ENCODE measurements at regions not wholly inside any gene's neighbourhood (a gene's known extent, or its start where the extent isn't known, plus 50 kb on each side); places are given as distances from the start of the nearest gene placed in this dataset.

GRCh38 chr1:230501242-230501641, 75.1 kb upstream of the PGBD5 start:
- TF ChIP-seq PAX5 (IDR thresholded peaks at IDR 0.05; ENCODE audit: insufficient read depth, low read length, severe bottlenecking) (no peak), POU2F2 (IDR thresholded peaks at IDR 0.05; ENCODE audit: low read depth, low read length) (no peak), POLR2AphosphoS5 (IDR thresholded peaks at IDR 0.05; ENCODE audit: low read depth, low read length) (no peak), SPI1 (IDR thresholded peaks at IDR 0.05; ENCODE audit: low read depth, low read length) (no peak), TAF1 (IDR thresholded peaks at IDR 0.05; ENCODE audit: low read depth, low read length) (no peak), POLR2A (IDR thresholded peaks at IDR 0.05; ENCODE audit: low read depth, low read length) (no peak)
- DNase-seq (ENCODE audit: insufficient read length, low spot score) (no peak), FAIRE-seq (no peak)

- TF ChIP-seq POLR2AphosphoS5 (IDR thresholded peaks at IDR 0.05; ENCODE audit: low read depth, low read length): no peak
- TF ChIP-seq POLR2A (IDR thresholded peaks at IDR 0.05; ENCODE audit: low read depth, low read length): no peak
- TF ChIP-seq SPI1 (IDR thresholded peaks at IDR 0.05; ENCODE audit: low read depth, low read length): no peak
- TF ChIP-seq PAX5 (IDR thresholded peaks at IDR 0.05; ENCODE audit: insufficient read depth, low read length, severe bottlenecking): no peak
- no peak for TF ChIP-seq POU2F2 (IDR thresholded peaks at IDR 0.05; ENCODE audit: low read depth, low read length)
- TF ChIP-seq TAF1 (IDR thresholded peaks at IDR 0.05; ENCODE audit: low read depth, low read length): no peak
- FAIRE-seq: no peak
- no peak for DNase-seq (ENCODE audit: insufficient read length, low spot score)
Observed at GRCh38 chr1:230500063-230500462, 73.9 kb upstream of the PGBD5 start.

- no peak for DNase-seq (ENCODE audit: insufficient read length, low spot score)
- TF ChIP-seq POLR2AphosphoS5 (IDR thresholded peaks at IDR 0.05; ENCODE audit: low read depth, low read length) (no peak), POU2F2 (IDR thresholded peaks at IDR 0.05; ENCODE audit: low read depth, low read length) (no peak), TAF1 (IDR thresholded peaks at IDR 0.05; ENCODE audit: low read depth, low read length) (no peak), PAX5 (IDR thresholded peaks at IDR 0.05; ENCODE audit: insufficient read depth, low read length, severe bottlenecking) (no peak), POLR2A (IDR thresholded peaks at IDR 0.05; ENCODE audit: low read depth, low read length) (no peak), SPI1 (IDR thresholded peaks at IDR 0.05; ENCODE audit: low read depth, low read length) (no peak)
- no peak for FAIRE-seq
Observed at GRCh38 chr1:230499496-230499895, 73.4 kb upstream of the PGBD5 start.

DNA sequence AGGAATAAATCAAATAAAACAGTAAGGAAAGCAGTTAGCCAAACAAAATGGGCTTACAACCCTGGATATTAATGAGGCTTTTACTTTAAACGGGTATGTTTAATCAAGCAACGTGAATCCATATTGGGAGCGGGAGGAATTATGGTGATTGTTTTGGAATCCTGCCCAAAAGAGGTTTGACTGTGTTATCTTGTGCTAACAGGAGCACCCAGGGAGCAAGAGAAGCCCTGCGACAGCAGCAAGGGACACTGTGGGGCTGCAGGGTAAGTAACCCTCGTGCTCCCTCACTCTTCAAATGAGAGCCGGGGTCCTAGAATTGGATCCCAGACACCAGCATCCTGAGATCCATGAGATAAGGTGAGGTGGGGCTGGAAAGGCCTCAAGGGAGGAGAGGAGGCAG, 72.6 kb upstream of the PGBD5 start:
- TF ChIP-seq TAF1 (IDR thresholded peaks at IDR 0.05; ENCODE audit: low read depth, low read length) (no peak), POLR2AphosphoS5 (IDR thresholded peaks at IDR 0.05; ENCODE audit: low read depth, low read length) (no peak), POLR2A (IDR thresholded peaks at IDR 0.05; ENCODE audit: low read depth, low read length) (no peak), SPI1 (IDR thresholded peaks at IDR 0.05; ENCODE audit: low read depth, low read length) (no peak), POU2F2 (IDR thresholded peaks at IDR 0.05; ENCODE audit: low read depth, low read length) (no peak), PAX5 (IDR thresholded peaks at IDR 0.05; ENCODE audit: insufficient read depth, low read length, severe bottlenecking) (no peak)
- DNase-seq (ENCODE audit: insufficient read length, low spot score) (no peak), FAIRE-seq (no peak)

GRCh38 chr1:230496451-230496850, 70.3 kb upstream of the PGBD5 start:
- no peak for DNase-seq (ENCODE audit: insufficient read length, low spot score)
- TF ChIP-seq TAF1 (IDR thresholded peaks at IDR 0.05; ENCODE audit: low read depth, low read length): no peak
- no peak for TF ChIP-seq POLR2A (IDR thresholded peaks at IDR 0.05; ENCODE audit: low read depth, low read length)
- no peak for TF ChIP-seq POU2F2 (IDR thresholded peaks at IDR 0.05; ENCODE audit: low read depth, low read length)
- TF ChIP-seq SPI1 (IDR thresholded peaks at IDR 0.05; ENCODE audit: low read depth, low read length): no peak
- TF ChIP-seq POLR2AphosphoS5 (IDR thresholded peaks at IDR 0.05; ENCODE audit: low read depth, low read length): no peak
- TF ChIP-seq PAX5 (IDR thresholded peaks at IDR 0.05; ENCODE audit: insufficient read depth, low read length, severe bottlenecking): no peak
- no peak for FAIRE-seq

GRCh38 chr1:230495891-230496385, 69.8 kb upstream of the PGBD5 start:
- no peak for FAIRE-seq
- DNase-seq (ENCODE audit: insufficient read length, low spot score): no peak
- no peak for TF ChIP-seq POU2F2 (IDR thresholded peaks at IDR 0.05; ENCODE audit: low read depth, low read length)
- no peak for TF ChIP-seq POLR2A (IDR thresholded peaks at IDR 0.05; ENCODE audit: low read depth, low read length)
- no peak for TF ChIP-seq POLR2AphosphoS5 (IDR thresholded peaks at IDR 0.05; ENCODE audit: low read depth, low read length)
- no peak for TF ChIP-seq SPI1 (IDR thresholded peaks at IDR 0.05; ENCODE audit: low read depth, low read length)
- no peak for TF ChIP-seq TAF1 (IDR thresholded peaks at IDR 0.05; ENCODE audit: low read depth, low read length)
- no peak for TF ChIP-seq PAX5 (IDR thresholded peaks at IDR 0.05; ENCODE audit: insufficient read depth, low read length, severe bottlenecking)

GRCh38 chr1:230495076-230495475, 68.9 kb upstream of the PGBD5 start:
- TF ChIP-seq POLR2AphosphoS5 (IDR thresholded peaks at IDR 0.05; ENCODE audit: low read depth, low read length) (no peak), POLR2A (IDR thresholded peaks at IDR 0.05; ENCODE audit: low read depth, low read length) (no peak), SPI1 (IDR thresholded peaks at IDR 0.05; ENCODE audit: low read depth, low read length) (no peak), POU2F2 (IDR thresholded peaks at IDR 0.05; ENCODE audit: low read depth, low read length) (no peak), TAF1 (IDR thresholded peaks at IDR 0.05; ENCODE audit: low read depth, low read length) (no peak), PAX5 (IDR thresholded peaks at IDR 0.05; ENCODE audit: insufficient read depth, low read length, severe bottlenecking) (no peak)
- DNase-seq (ENCODE audit: insufficient read length, low spot score) (no peak), FAIRE-seq (no peak)

DNA sequence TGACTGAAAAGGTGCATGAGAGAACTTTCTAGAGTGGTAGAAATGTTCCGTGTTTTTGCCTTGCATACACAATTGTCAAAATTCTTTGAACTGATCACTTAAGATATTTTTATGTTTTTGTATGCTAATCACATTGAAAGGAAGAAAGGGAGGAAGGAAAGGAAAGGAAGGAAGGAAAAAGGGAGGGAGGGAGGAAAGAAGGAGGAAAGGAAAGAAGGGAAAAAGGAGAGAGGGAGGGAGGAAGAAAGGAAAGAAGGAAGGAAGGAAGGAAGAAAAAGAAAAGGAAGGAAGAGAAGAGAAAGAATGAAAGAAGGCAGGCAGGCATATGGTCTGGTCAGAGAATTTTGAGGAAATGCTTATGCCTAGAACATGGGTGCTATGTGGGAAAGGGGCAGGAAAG, 68.4 kb upstream of the PGBD5 start:
- FAIRE-seq (no peak), DNase-seq (ENCODE audit: insufficient read length, low spot score) (no peak)
- TF ChIP-seq SPI1 (IDR thresholded peaks at IDR 0.05; ENCODE audit: low read depth, low read length) (no peak), POLR2AphosphoS5 (IDR thresholded peaks at IDR 0.05; ENCODE audit: low read depth, low read length) (no peak), PAX5 (IDR thresholded peaks at IDR 0.05; ENCODE audit: insufficient read depth, low read length, severe bottlenecking) (no peak), TAF1 (IDR thresholded peaks at IDR 0.05; ENCODE audit: low read depth, low read length) (no peak), POU2F2 (IDR thresholded peaks at IDR 0.05; ENCODE audit: low read depth, low read length) (no peak), POLR2A (IDR thresholded peaks at IDR 0.05; ENCODE audit: low read depth, low read length) (no peak)

GRCh38 chr1:230494026-230494425, 67.9 kb upstream of the PGBD5 start:
- FAIRE-seq: no peak
- TF ChIP-seq POLR2AphosphoS5 (IDR thresholded peaks at IDR 0.05; ENCODE audit: low read depth, low read length): no peak
- TF ChIP-seq POU2F2 (IDR thresholded peaks at IDR 0.05; ENCODE audit: low read depth, low read length): no peak
- TF ChIP-seq PAX5 (IDR thresholded peaks at IDR 0.05; ENCODE audit: insufficient read depth, low read length, severe bottlenecking): no peak
- TF ChIP-seq POLR2A (IDR thresholded peaks at IDR 0.05; ENCODE audit: low read depth, low read length): no peak
- TF ChIP-seq SPI1 (IDR thresholded peaks at IDR 0.05; ENCODE audit: low read depth, low read length): no peak
- TF ChIP-seq TAF1 (IDR thresholded peaks at IDR 0.05; ENCODE audit: low read depth, low read length): no peak
- DNase-seq (ENCODE audit: insufficient read length, low spot score): no peak

DNA sequence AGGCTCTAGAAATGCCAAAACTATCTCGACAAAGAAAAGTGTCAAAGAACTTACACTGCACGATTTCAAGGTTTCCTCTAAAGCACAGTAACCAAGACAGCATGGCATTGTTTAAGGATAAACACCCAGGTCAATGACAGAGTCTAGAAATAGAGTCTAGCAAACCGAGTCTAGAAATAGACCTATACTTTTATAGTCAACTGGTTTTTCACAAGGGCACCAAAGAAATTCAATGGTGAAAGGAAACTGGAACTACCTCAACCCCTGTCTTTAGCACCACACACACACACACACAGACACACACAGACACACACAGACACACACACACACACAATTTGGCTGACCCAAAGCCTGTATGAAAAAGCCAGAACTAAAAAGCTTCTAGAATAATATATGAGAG, 67.1 kb upstream of the PGBD5 start:
- DNase-seq (ENCODE audit: insufficient read length, low spot score) (no peak), FAIRE-seq (no peak)
- TF ChIP-seq PAX5 (IDR thresholded peaks at IDR 0.05; ENCODE audit: insufficient read depth, low read length, severe bottlenecking): no peak
- TF ChIP-seq POU2F2 (IDR thresholded peaks at IDR 0.05; ENCODE audit: low read depth, low read length): no peak
- no peak for TF ChIP-seq SPI1 (IDR thresholded peaks at IDR 0.05; ENCODE audit: low read depth, low read length)
- no peak for TF ChIP-seq TAF1 (IDR thresholded peaks at IDR 0.05; ENCODE audit: low read depth, low read length)
- no peak for TF ChIP-seq POLR2AphosphoS5 (IDR thresholded peaks at IDR 0.05; ENCODE audit: low read depth, low read length)
- no peak for TF ChIP-seq POLR2A (IDR thresholded peaks at IDR 0.05; ENCODE audit: low read depth, low read length)
